Myocyte (in vitro differentiated cells): ENCODE measurements at regions not wholly inside any gene's neighbourhood (a gene's known extent, or its start where the extent isn't known, plus 50 kb on each side); places are given as distances from the start of the nearest gene placed in this dataset.
"Not testable (repeated sequence)": the region's sequence is repeated elsewhere in the genome, so short reads cannot be mapped to it uniquely, and the experiment has no call there.

Experiments
- DNase-seq: peaks from one replicate; pipeline ENCODE4 v3.0.0-alpha.2; 2012; ENCODE audit warnings: low read depth

GRCh38 chr5:29001666-29002065, 1963.3 kb upstream of the CDH9 start:
- no peak for DNase-seq

- DNase-seq, result no peak
Measured at GRCh38 chr5:28984639-28985038, 1946.3 kb upstream of the CDH9 start.

GRCh38 chr5:28975508-28975907, 1937.1 kb upstream of the CDH9 start:
- DNase-seq, result no peak

GRCh38 chr5:28967848-28968247, 1929.5 kb upstream of the CDH9 start:
- no peak for DNase-seq

GRCh38 chr5:28961816-28962215, 1923.4 kb upstream of the CDH9 start:
- DNase-seq, result no peak

GRCh38 chr5:28958581-28958980, 1920.2 kb upstream of the CDH9 start:
- DNase-seq, result no peak

GRCh38 chr5:28957450-28957849, 1919.1 kb upstream of the CDH9 start:
- no peak for DNase-seq

GRCh38 chr5:28954074-28954473, 1915.7 kb upstream of the CDH9 start:
- DNase-seq, result no peak

- no peak for DNase-seq
Measured at GRCh38 chr5:28947865-28948264, 1909.5 kb upstream of the CDH9 start.

GRCh38 chr5:28945859-28946258, 1907.5 kb upstream of the CDH9 start:
- DNase-seq, result no peak

- not testable (repeated sequence) for DNase-seq
Measured at GRCh38 chr5:28929366-28929765, 1891.0 kb upstream of the CDH9 start.

- DNase-seq, result not testable (repeated sequence)
Measured at GRCh38 chr5:28928327-28928790, 1890.0 kb upstream of the CDH9 start.

- no peak for DNase-seq
Measured at GRCh38 chr5:28927559-28928326, 1889.4 kb upstream of the CDH9 start.

- no peak for DNase-seq
Measured at GRCh38 chr5:28926422-28926821, 1888.0 kb upstream of the CDH9 start.

GRCh38 chr5:28917631-28918030, 1879.2 kb upstream of the CDH9 start:
- DNase-seq, result no peak

GRCh38 chr5:28914297-28914696, 1875.9 kb upstream of the CDH9 start:
- no peak for DNase-seq

GRCh38 chr5:28903643-28904042, 1865.3 kb upstream of the CDH9 start:
- DNase-seq, result no peak

- peak; percentile 12 for DNase-seq
Measured at GRCh38 chr5:28896949-28897348, 1858.6 kb upstream of the CDH9 start.

GRCh38 chr5:28880936-28881335, 1842.5 kb upstream of the CDH9 start:
- DNase-seq, result no peak

GRCh38 chr5:28877050-28877449, 1838.7 kb upstream of the CDH9 start:
- no peak for DNase-seq

- DNase-seq, result no peak
Measured at GRCh38 chr5:28864006-28864405, 1825.6 kb upstream of the CDH9 start.

GRCh38 chr5:28862860-28863196, 1824.4 kb upstream of the CDH9 start:
- no peak for DNase-seq

- no peak for DNase-seq
Measured at GRCh38 chr5:28862137-28862859, 1823.9 kb upstream of the CDH9 start.
